HG02852 (cell line): ENCODE measurements at regions not wholly inside any gene's neighbourhood (a gene's known extent, or its start where the extent isn't known, plus 50 kb on each side); places are given as distances from the start of the nearest gene placed in this dataset.

ENCODE experiments used
- ATAC-seq: cut with Tn5 transposase; IDR thresholded peaks from one replicate; pipeline ENCODE4 v1.9.1; 2021; ENCODE audit warnings: mild to moderate bottlenecking, moderate library complexity; ENCODE audit not compliant: unreplicated experiment

- ATAC-seq: no peak
Measured at GRCh38 chrX:109841869-109842579, 109.0 kb upstream of the ACSL4 start.

DNA sequence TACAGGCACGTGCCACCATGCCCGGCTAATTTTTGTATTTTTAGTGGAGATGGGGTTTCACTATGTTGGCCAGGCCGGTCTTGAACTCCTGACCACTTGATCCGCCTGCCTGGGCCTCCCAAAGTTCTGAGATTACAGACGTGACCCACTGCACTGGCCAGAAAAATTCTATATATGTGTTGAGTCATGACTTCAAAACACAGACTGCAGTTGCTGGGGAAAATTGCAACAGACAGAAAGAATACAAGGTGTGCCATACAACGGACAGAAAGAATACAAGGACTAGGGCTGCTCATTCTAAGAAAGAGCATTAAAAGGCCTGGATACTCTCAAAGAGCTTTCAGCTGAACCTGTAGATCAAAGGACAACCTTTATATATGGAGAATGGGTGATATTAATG, 109.6 kb upstream of the ACSL4 start:
- no peak for ATAC-seq

- ATAC-seq: no peak
Measured at GRCh38 chrX:109843963-109844751, 111.1 kb upstream of the ACSL4 start.

DNA sequence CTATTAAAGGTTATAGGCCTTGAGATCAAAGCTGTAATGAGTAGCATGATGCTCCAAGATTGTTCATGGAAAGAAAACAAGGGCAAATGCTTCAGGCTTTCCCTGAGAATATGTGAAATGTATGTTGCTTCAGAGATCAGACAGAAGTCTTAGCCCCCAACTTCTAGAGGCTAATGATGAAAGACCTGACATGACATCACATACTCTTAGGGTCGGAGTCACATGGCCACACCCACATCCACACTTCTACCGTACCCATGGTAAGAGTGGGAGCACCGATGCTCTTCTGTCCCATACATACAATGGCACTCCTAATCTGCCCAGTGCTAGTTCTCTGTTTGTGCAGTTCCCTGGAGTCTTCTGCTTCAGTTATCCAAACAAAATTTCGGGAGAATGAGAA, 111.9 kb upstream of the ACSL4 start:
- ATAC-seq: no peak

GRCh38 chrX:109845996-109846395, 112.9 kb upstream of the ACSL4 start:
- no peak for ATAC-seq

DNA sequence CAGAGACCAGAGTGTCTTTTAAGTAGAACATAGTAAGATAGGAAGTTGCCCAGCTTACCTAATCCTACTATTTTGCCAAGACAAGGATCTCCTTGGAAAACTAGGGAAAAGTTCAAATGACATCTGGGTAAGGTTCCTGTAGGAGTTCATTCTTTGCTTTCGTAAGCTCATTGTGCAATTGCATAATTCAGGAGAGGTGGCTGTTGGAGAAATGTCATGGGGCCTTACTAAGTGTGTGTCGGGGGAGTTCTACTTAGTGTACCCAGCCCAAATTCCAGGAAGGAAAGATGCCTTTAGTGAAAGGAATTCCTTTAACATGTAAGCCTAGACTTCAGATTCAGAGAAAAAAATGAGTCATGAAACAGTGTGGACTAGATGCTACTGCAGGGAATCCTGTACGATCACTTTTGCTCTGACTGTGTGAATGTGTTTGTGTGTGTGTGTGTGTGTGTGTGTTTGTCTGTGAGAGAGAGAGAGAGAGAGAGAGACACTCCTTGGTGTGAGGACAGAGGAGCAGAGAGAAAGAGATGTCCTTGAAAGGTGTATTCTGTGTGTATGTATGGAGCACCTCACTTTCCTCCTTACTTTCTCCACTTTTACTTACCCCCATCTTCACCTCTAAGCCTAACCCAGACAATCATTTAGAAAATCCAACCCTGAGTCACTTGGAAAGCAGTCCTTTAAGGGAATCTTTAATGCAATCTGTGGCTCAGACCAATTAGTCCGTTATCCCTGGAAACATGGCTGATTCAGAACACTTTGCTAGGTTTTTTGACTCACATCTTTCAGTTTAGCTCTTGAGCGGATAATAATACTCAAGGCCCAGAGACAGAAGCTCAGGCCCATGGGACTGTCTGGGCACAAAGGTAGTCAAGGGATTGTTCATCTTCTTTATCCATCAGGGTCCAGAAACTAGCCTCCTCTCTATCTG, 114.5 kb upstream of the ACSL4 start:
- no peak for ATAC-seq

DNA sequence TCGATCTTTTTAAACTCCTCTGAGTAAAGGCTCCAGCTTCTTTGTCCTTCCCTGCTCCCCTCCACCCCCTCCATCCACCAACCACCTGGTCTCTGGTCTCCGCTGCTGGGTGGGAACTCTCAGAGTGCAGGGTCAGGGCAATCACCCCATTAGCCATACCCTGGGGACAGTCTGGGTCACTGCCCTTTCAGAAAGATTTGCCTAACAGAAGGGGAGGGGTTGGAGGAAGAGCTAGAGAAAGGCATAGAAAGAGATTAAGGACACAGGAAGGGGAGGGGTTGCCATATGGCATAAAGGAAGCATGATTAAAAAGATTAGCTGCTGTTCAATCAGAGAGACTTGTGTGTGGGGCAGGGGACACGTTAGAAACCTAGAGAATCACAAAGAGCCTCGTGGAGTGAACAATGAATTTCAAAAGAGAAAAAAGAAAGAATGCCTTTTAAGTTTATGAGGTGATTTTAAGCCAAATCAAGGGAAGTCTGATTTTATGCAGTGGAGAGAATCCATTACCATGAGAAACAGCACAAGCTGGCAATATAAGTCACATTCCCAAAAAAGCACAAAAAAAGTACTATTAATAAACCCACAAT, 115.5 kb upstream of the ACSL4 start:
- no peak for ATAC-seq

DNA sequence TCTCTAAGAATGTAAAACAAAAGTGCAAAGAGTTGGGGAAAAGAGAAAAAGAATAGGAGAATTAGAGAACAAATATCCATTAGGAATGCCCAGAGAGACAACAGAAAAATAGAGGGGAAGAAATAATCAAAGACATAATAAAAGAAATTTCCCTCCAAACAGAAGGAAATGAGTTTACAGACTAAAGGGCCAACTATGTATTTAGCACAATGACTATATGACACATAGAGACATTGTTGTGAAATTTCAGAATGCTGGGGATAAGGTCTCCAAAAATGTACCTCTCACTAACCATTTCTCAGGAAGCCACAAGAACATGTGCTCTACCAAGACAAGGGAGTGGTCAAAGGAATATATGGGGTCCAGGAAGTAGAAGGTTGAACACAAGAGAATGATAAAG, 121.0 kb upstream of the ACSL4 start:
- ATAC-seq: no peak

DNA sequence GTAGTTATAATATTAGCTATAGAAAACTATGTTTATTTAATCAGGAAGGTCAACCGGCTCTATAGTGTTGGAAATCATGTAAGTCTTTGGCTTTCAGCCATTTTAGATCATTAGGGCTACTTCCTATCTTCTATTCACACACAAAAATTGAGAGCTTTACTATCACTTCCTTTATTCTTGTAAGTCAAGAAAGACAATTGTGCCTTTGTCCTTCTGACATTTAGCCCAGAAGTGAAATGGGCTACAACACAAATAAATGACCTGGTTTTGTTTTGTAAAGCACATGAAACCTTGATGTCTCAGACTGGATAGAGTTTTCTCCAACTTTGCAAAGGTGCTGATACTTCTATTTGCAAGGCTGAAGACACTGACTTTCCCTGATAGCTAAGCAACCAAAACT, 122.4 kb upstream of the ACSL4 start:
- ATAC-seq: no peak

GRCh38 chrX:109856974-109857373, 123.9 kb upstream of the ACSL4 start:
- no peak for ATAC-seq

DNA sequence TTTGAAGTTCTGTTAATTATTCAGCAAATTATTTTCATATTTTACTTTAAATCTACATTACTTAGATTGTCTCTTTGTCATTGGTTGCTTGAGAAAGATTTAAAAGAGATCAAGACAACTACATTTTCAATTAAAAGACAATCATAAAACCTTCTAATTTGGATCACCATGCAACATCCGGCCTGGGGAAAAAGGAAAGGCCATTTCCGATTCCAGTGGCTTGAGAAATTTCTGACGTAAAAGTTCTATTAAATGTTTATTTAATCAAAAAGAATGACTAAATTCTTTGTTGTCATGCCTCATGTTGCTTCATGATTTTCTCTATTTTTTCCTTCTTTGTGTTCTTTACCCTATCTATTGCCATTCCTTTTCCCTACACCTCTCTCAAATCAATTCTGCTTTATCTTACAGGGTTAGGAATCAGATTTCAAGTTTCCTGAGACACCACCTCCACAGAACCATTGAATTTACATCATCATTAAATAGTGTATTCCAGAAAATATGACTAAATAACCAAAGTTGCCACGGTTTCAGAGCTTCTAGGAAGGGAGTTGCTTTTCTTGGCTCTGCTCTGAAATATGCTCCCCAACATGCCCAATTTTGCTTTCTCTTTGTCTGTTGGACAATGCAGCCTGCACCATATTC, 124.6 kb upstream of the ACSL4 start:
- ATAC-seq: no peak

GRCh38 chrX:109858602-109859341, 125.7 kb upstream of the ACSL4 start:
- no peak for ATAC-seq

GRCh38 chrX:109859651-109860050, 126.6 kb upstream of the ACSL4 start:
- ATAC-seq: no peak

DNA sequence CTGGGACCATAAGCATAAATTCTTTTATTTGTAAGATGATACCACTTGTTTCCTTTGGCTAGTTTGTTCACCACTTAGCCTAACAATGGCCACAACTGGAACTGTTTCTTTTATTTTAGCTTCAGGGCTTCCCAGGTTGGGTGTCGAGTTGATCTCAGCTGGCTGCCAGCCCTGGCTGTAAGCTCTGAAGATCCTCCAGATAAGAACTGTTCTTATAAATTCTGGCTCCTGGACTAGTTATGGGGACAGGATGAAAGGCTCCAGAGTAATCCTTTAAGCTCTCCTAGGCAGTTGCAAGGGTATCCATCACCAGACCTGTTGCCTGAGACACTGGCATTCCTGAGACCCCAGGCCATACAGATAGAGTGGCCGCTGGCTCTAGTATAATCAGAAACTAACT, 129.4 kb upstream of the ACSL4 start:
- no peak for ATAC-seq

GRCh38 chrX:109863811-109864210, 130.8 kb upstream of the ACSL4 start:
- ATAC-seq: no peak

DNA sequence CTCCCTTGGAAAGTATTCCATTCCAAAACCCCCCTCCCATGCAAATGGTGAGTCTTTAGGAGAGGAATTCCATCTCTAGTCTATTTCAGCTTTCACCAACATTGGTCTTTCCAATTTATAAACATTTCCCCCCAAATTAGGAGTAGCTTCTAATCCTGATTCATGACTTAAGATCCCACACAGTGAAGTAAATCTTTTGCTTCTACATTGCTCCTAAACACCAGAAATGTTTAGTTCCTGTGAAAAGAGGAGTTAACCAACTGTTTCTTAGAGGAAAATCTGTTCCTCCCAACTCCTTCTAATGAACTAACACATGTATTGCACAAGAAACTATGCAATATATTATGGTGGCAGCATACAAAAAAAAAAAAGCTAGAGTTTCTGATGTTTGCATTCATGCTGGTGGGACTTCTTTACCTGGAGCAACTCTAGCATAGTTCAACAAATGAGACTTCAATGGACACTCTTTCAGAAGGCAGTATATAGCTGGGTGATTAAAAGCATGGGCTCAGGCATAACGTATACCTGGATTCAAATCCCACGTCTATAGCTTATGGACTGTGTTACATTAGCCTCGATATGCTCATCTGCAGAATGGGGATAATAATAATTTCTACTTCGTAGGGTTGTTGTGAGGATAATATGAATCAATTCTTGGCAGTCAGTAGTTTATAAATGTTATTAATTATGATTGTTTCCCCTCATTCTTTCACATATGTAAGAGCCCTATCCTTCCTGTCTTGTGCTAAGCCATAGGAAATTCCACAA, 131.6 kb upstream of the TMEM164 start:
- ATAC-seq: no peak

DNA sequence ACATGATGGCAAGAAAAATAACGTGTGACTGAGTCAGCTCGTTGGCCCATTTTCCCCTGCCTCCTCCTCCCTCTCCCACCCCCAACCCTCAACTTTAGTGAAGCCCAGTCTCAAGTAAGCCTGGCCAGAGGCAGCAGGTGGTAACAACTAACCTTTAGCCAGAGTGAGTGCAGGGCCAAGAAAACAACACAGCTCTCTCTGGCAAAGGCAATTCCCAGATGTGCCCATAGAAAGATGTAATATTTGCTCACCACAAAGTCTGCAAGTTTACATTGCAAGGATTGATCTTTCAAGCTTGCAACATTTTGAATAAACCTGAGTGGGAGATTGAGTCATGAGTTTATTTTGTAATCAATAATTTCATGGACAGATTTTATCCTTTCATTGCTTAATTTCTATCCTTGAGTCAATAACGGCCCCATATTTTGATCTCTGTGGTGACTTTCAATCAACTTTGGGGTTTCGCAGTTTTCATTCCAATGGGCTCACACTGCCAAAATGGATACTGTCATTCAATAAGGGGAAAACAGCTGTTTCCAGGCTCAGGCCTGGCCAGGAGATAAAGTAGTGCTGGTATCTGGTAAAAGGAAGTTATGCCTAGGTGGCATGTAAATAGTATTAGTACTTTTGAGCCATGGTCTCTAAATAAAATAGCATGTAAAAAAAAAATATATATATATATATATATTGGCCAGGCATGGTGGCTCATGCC, 130.7 kb upstream of the TMEM164 start:
- no peak for ATAC-seq

- no peak for ATAC-seq
Measured at GRCh38 chrX:109873574-109873973, 129.3 kb upstream of the TMEM164 start.

- ATAC-seq: no peak
Measured at GRCh38 chrX:109873983-109874382, 128.9 kb upstream of the TMEM164 start.
